HG03175 (cell line): ENCODE measurements at regions not wholly inside any gene's neighbourhood (a gene's known extent, or its start where the extent isn't known, plus 50 kb on each side); places are given as distances from the start of the nearest gene placed in this dataset.
"Not testable (repeated sequence)": the region's sequence is repeated elsewhere in the genome, so short reads cannot be mapped to it uniquely, and the experiment has no call there.

Source experiments
- ATAC-seq: cut with Tn5 transposase; IDR thresholded peaks from one replicate; pipeline ENCODE4 v1.9.1; 2021; ENCODE audit warnings: mild to moderate bottlenecking, moderate library complexity; ENCODE audit not compliant: unreplicated experiment

- ATAC-seq = no peak
Measured at GRCh38 chr18:55907453-55908175, 319.6 kb upstream of the TCF4 start.

- ATAC-seq = no peak
Measured at GRCh38 chr18:55906536-55906935, 318.5 kb upstream of the TCF4 start.

GRCh38 chr18:55903911-55904310, 315.9 kb upstream of the TCF4 start:
- ATAC-seq = no peak

- no peak for ATAC-seq
Measured at GRCh38 chr18:55900380-55900779, 312.4 kb upstream of the TCF4 start.

GRCh38 chr18:55897091-55897689, 309.2 kb upstream of the TCF4 start:
- no peak for ATAC-seq

GRCh38 chr18:55893948-55894347, 306.0 kb upstream of the TCF4 start:
- ATAC-seq = no peak

- ATAC-seq = not testable (repeated sequence)
Measured at GRCh38 chr18:55892862-55893813, 305.1 kb upstream of the TCF4 start.

GRCh38 chr18:55886886-55887285, 298.9 kb upstream of the TCF4 start:
- ATAC-seq = no peak

- ATAC-seq = no peak
Measured at GRCh38 chr18:55884498-55884897, 296.5 kb upstream of the TCF4 start.

GRCh38 chr18:55880617-55881016, 292.6 kb upstream of the TCF4 start:
- ATAC-seq = no peak

- ATAC-seq = no peak
Measured at GRCh38 chr18:55879331-55879730, 291.3 kb upstream of the TCF4 start.

- ATAC-seq = no peak
Measured at GRCh38 chr18:55878224-55878623, 290.2 kb upstream of the TCF4 start.

GRCh38 chr18:55877321-55877720, 289.3 kb upstream of the TCF4 start:
- ATAC-seq = no peak

- ATAC-seq = no peak
Measured at GRCh38 chr18:55876254-55876653, 288.3 kb upstream of the TCF4 start.

- ATAC-seq = no peak
Measured at GRCh38 chr18:55875371-55875901, 287.4 kb upstream of the TCF4 start.

GRCh38 chr18:55869556-55870501, 281.8 kb upstream of the TCF4 start:
- ATAC-seq = no peak

GRCh38 chr18:55868909-55869308, 280.9 kb upstream of the TCF4 start:
- no peak for ATAC-seq

- no peak for ATAC-seq
Measured at GRCh38 chr18:55866886-55867285, 278.9 kb upstream of the TCF4 start.

- no peak for ATAC-seq
Measured at GRCh38 chr18:55866006-55866405, 278.0 kb upstream of the TCF4 start.

- ATAC-seq = no peak
Measured at GRCh38 chr18:55864281-55864680, 276.3 kb upstream of the TCF4 start.
